HCT116 (cell line): ENCODE measurements at regions not wholly inside any gene's neighbourhood (a gene's known extent, or its start where the extent isn't known, plus 50 kb on each side); places are given as distances from the start of the nearest gene placed in this dataset.
A peak's percentile ranks its signal among the peaks of the same experiment; 100 is the strongest.
"Not testable (repeated sequence)": the region's sequence is repeated elsewhere in the genome, so short reads cannot be mapped to it uniquely, and the experiment has no call there.

Experiments used
- ATAC-seq: fragments of 200-7000 bp; cut with Tn5 transposase; 2 replicates; pipeline ENCODE4 v1.9.1; 2020; ENCODE audit warnings: mild to moderate bottlenecking, moderate library complexity
- BruUV-seq: library from RNA; stranded (reverse); fragments of 400-500 nt; replicated peaks from 2 replicates; lab custom pipeline; 2021; lab: Mats Ljungman, UMichigan
- CTCF ChIA-PET: fragments of 300-600 bp; sonication (Branson Sonifier 250); formaldehyde crosslinking; loops from one replicate; lab custom pipeline; 2021; ENCODE audit warnings: antibody characterized with exemption; lab: Charles Lee
- POLR2A ChIA-PET: fragments of 300-600, 350-600 bp; sonication (Branson Sonifier 250); formaldehyde crosslinking; loops from one replicate; lab custom pipeline; 2021; ENCODE audit warnings: antibody characterized with exemption; lab: Charles Lee
- RAD21 ChIA-PET, 2 experiments: fragments of 300-600 bp; sonication (Branson Sonifier 250); formaldehyde crosslinking; loops; one replicate each; lab custom pipeline; 2023; ENCODE audit warnings: low total read pairs in 2 of 2; ENCODE audit not compliant: uncharacterized antibody in 2 of 2, unreplicated experiment in 2 of 2, low non-redundant PET in 1 of 2; lab: Charles Lee
- DNase-seq: peaks from one replicate; pipeline ENCODE4 v3.0.0-alpha.2; 2010; ENCODE audit warnings: low read depth, low spot score
- H2AFZ ChIP-seq: fragments of 200-600 bp; shearing (Covaris generic), sonication (generic); 2 replicates; pipeline ENCODE4 v1.6.1; 2017; ENCODE audit warnings: low read depth, mixed run types, mixed read lengths, antibody characterized with exemption, low read length; ENCODE audit not compliant: poor library complexity, severe bottlenecking
- H3K27ac ChIP-seq: 2 replicates; pipeline ENCODE4 v1.5.1; 2012; ENCODE audit warnings: low read depth, low read length
- H3K27me3 ChIP-seq: fragments of 200-600 bp; sonication (generic); 2 replicates; pipeline ENCODE4 v1.6.1; 2016; ENCODE audit warnings: mixed run types, low read length, mixed read lengths; ENCODE audit not compliant: insufficient read depth
- H3K36me3 ChIP-seq, 2 experiments: fragments of 200-500 bp in 1 of 2; fragments of 200-600 bp in 1 of 2; sonication (Bioruptor generic) in 1 of 2; sonication (generic) in 1 of 2; 2 replicates each; pipeline versions ENCODE4 v1.5.1 to v1.6.1; 2014 to 2016; ENCODE audit warnings: low read length in 2 of 2, inconsistent platforms in 1 of 2, mixed read lengths in 1 of 2, mixed run types in 1 of 2; ENCODE audit not compliant: insufficient read depth in 2 of 2, control insufficient read depth in 1 of 2
- H3K4me1 ChIP-seq, 2 experiments: fragments of 200-600 bp in 1 of 2; sonication (generic) in 1 of 2; 2 replicates each; pipeline versions ENCODE4 v1.5.1 to v1.6.1; 2012 to 2017; ENCODE audit warnings: low read length in 2 of 2, inconsistent platforms in 1 of 2, mild to moderate bottlenecking in 1 of 2, mixed read lengths in 1 of 2, mixed run types in 1 of 2, moderate library complexity in 1 of 2; ENCODE audit not compliant: insufficient read depth in 2 of 2, control insufficient read depth in 1 of 2
- H3K4me2 ChIP-seq: fragments of 200-600 bp; sonication (generic); 2 replicates; pipeline ENCODE4 v1.6.1; 2017; ENCODE audit warnings: mixed run types, low read length, mixed read lengths
- H3K4me3 ChIP-seq, 2 experiments: fragments of 200-600 bp in 1 of 2; sonication (generic) in 1 of 2; replicated peaks in 1 of 2; 2 replicates each; pipeline ENCODE4 v1.5.1; 2011 to 2016; ENCODE audit warnings: low read length in 2 of 2, control low read depth in 1 of 2, low read depth in 1 of 2, mild to moderate bottlenecking in 1 of 2, mixed read lengths in 1 of 2, mixed run types in 1 of 2
- H3K79me2 ChIP-seq: fragments of 200-600 bp; sonication (generic); 2 replicates; pipeline ENCODE4 v1.6.1; 2017; ENCODE audit warnings: mild to moderate bottlenecking, mixed run types, low read length, moderate library complexity, mixed read lengths; ENCODE audit not compliant: insufficient read depth
- H3K9ac ChIP-seq: fragments of 200-600 bp; sonication (generic); 2 replicates; pipeline ENCODE4 v1.6.1; 2016; ENCODE audit warnings: low read length, mixed read lengths
- H3K9me2 ChIP-seq: fragments of 200-600 bp; sonication (generic), shearing (Covaris generic); 2 replicates; pipeline ENCODE4 v1.6.1; 2017; ENCODE audit warnings: mixed run types, mild to moderate bottlenecking, moderate library complexity; ENCODE audit not compliant: insufficient read depth
- H3K9me3 ChIP-seq, 2 experiments: fragments of 200-500 bp in 1 of 2; fragments of 200-600 bp in 1 of 2; sonication (Bioruptor generic) in 1 of 2; sonication (generic) in 1 of 2; 2 replicates each; pipeline ENCODE4 v1.6.1; 2014 to 2017; ENCODE audit warnings: low read length in 2 of 2, mixed read lengths in 2 of 2, inconsistent platforms in 1 of 2, low read depth in 1 of 2, mild to moderate bottlenecking in 1 of 2, mixed run types in 1 of 2, moderate library complexity in 1 of 2; ENCODE audit not compliant: control insufficient read depth in 1 of 2, insufficient read depth in 1 of 2
- H4K20me1 ChIP-seq: fragments of 200-600 bp; sonication (generic), shearing (Covaris generic); 2 replicates; pipeline ENCODE4 v1.6.1; 2017; ENCODE audit warnings: mixed run types, mild to moderate bottlenecking, moderate library complexity; ENCODE audit not compliant: insufficient read depth
- POLR2AphosphoS5 ChIP-seq: IDR thresholded peaks from 2 replicates; pipeline ENCODE4 v1.6.1; 2011; ENCODE audit warnings: mild to moderate bottlenecking, low read depth, low read length, moderate library complexity
- SP1 ChIP-seq: IDR thresholded peaks from 2 replicates; pipeline ENCODE4 v1.6.1; 2012; ENCODE audit warnings: low read depth
- ZFX ChIP-seq: fragments of 450-650 bp; IDR thresholded peaks from 2 replicates; pipeline ENCODE4 v1.6.1; 2017
- intact Hi-C: fragments of 100-400 bp; cut with micrococcal nuclease; formaldehyde crosslinking; loops from 2 replicates; pipeline ENCODE4 v1.10.0; 2022

GRCh38 chr17:45619984-45620405 lies 129.5 kb upstream of the PLEKHM1 start:
- CTCF ChIA-PET, H2AFZ ChIP-seq, H3K36me3 ChIP-seq, intact Hi-C loops, RAD21 ChIA-PET, POLR2A ChIA-PET, H3K4me1 ChIP-seq, H4K20me1 ChIP-seq, H3K9me2 ChIP-seq, BruUV-seq, H3K79me2 ChIP-seq, H3K27me3 ChIP-seq, H3K9me3 ChIP-seq, H3K27ac ChIP-seq: not testable (repeated sequence)
- TF ChIP-seq POLR2AphosphoS5 (peak; percentile 49; the same call in 1 of the 2 replicates), SP1 (peak; percentile 59)
- ATAC-seq (peak; percentile 100), DNase-seq (peak; percentile 66)
- Histone ChIP-seq H3K4me2 (peak overlapping the region; percentile 62), H3K4me3 (peak overlapping the region; percentile 27 to 54), H3K9ac (peak overlapping the region; percentile 35)

DNA sequence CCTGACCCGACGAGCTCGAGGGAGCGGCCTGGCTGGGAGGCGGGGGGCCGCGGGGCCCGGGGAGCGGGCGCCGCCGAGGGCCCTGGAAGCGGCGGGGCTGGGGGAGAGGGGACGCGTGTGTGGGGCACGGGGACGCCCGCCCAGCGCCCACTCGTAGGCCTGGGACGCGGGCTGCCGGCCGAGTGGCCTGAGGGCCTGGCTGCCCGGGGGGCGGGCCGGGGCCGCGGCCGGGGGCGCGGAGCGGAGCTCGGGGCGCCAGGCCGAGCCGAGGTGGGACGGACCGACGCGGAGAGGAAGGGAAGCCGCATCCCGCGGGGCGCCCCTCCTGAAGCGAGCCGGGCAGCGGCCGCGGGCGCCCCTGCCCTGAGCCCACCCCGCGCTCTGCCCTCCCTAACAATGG lies 129.9 kb upstream of the PLEKHM1 start:
- DNase-seq, H3K9me3 ChIP-seq, H4K20me1 ChIP-seq, POLR2A ChIA-PET, CTCF ChIA-PET, BruUV-seq, RAD21 ChIA-PET, H3K27ac ChIP-seq, H3K9me2 ChIP-seq, H3K27me3 ChIP-seq, H3K4me1 ChIP-seq, H2AFZ ChIP-seq: not testable (repeated sequence)
- peak overlapping the region; percentile 62; the same call in 1 of the 2 replicates for H3K4me2 ChIP-seq
- ATAC-seq: peak; percentile 64
- peak overlapping the region; percentile 35 for H3K9ac ChIP-seq
- 0 out of 2 replicates have a peak, but pooled peaks have one; percentile 36 for TF ChIP-seq ZFX
- TF ChIP-seq SP1: peak; percentile 7; the same call in 1 of the 2 replicates
- TF ChIP-seq, all 23 proteins: peak for 2; not testable (repeated sequence) for 21
- peak overlapping the region; percentile 27 to 54 for H3K4me3 ChIP-seq
- H3K79me2 ChIP-seq, intact Hi-C loops, H3K36me3 ChIP-seq: not testable (repeated sequence)

DNA sequence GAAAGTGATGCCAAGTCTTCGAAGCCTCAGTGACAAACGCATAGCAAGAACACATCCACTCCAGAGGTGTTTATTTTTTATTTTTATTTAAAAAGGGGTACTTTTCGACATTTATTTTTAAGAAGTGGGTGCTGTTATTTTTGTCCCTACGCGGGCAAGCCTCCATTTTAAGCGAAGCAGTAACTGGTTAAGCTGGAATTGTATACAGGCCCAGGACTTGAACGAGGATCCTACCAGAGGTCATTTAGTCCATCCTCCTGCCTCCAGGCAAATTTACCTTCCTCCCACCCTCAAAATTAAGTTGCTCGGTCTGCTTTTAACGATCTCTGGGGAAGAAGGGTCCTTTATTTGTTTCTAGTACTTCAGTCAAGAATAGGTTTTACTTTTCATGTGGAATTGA lies 130.6 kb upstream of the PLEKHM1 start:
- CTCF ChIA-PET, intact Hi-C loops, DNase-seq, POLR2A ChIA-PET, H3K27ac ChIP-seq, H3K36me3 ChIP-seq, H3K9me3 ChIP-seq, ATAC-seq, RAD21 ChIA-PET, H3K9me2 ChIP-seq, H3K4me1 ChIP-seq, H3K79me2 ChIP-seq, BruUV-seq, H3K9ac ChIP-seq, H4K20me1 ChIP-seq, H2AFZ ChIP-seq, H3K27me3 ChIP-seq: not testable (repeated sequence)
- peak overlapping the region in 1 of 2 experiments; percentile 20; a peak in 1 of 4 replicates for H3K4me3 ChIP-seq
- H3K4me2 ChIP-seq: peak overlapping the region; percentile 55

- H3K9me3 ChIP-seq, POLR2A ChIA-PET, H3K9me2 ChIP-seq, H3K4me2 ChIP-seq, intact Hi-C loops, H3K27ac ChIP-seq, H3K4me1 ChIP-seq, H4K20me1 ChIP-seq, ATAC-seq, H2AFZ ChIP-seq, H3K4me3 ChIP-seq, RAD21 ChIA-PET, DNase-seq, CTCF ChIA-PET, H3K9ac ChIP-seq, H3K27me3 ChIP-seq: not testable (repeated sequence)
- TSS peak; percentile 34 for BruUV-seq
- H3K36me3 ChIP-seq: peaks cover 4 to 11% of the 10 kb centered on the region in 2 experiments; a peak in 3 of 4 replicates
- H3K79me2 ChIP-seq: peaks cover 14% of the 10 kb centered on the region; the same call in 1 of the 2 replicates
These were observed 131.8 kb upstream of the PLEKHM1 start for GRCh38 chr17:45622295-45622694.
